ENCODE measurements at regions not wholly inside any gene's neighbourhood (a gene's known extent, or its start where the extent isn't known, plus 50 kb on each side); places are given as distances from the start of the nearest gene placed in this dataset.

DNA sequence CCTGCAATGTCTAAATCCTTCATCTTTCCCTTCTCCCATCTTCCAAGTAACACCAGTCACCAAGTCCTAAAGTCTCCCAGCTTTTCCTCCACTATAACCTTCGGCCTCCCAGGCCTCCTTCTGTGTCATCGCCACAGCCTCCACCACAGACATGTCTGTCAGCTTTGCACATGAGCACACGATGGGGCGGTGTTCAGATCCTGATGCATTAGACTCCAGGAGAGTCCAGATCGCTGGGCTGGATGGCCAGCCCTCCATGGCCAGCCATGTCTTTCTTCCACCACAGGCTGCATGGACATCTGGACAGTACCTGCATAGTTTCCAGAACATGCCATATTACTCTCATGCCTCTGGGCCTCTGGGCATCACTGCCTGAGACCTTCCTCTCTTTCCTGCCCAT lies 974.2 kb upstream of the ZNF722 start:
- Histone ChIP-seq H3K4me1 (no peaks in the 10 kb centered on the region), H3K27ac (no peak overlapping the region), H3K27me3 (no peaks in the 10 kb centered on the region), H3K4me3 (replicated peaks in 1 of 3) (no peak overlapping the region), H3K9me3 (no peaks in the 10 kb centered on the region), H3K36me3 (no peaks in the 10 kb centered on the region)
- TF ChIP-seq POLR2A (IDR thresholded peaks at IDR 0.05): no peak
- TF ChIP-seq, protein P1, sequence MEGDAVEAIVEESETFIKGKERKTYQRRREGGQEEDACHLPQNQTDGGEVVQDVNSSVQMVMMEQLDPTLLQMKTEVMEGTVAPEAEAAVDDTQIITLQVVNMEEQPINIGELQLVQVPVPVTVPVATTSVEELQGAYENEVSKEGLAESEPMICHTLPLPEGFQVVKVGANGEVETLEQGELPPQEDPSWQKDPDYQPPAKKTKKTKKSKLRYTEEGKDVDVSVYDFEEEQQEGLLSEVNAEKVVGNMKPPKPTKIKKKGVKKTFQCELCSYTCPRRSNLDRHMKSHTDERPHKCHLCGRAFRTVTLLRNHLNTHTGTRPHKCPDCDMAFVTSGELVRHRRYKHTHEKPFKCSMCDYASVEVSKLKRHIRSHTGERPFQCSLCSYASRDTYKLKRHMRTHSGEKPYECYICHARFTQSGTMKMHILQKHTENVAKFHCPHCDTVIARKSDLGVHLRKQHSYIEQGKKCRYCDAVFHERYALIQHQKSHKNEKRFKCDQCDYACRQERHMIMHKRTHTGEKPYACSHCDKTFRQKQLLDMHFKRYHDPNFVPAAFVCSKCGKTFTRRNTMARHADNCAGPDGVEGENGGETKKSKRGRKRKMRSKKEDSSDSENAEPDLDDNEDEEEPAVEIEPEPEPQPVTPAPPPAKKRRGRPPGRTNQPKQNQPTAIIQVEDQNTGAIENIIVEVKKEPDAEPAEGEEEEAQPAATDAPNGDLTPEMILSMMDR (IDR thresholded peaks at IDR 0.05): no peak
- intact Hi-C loops (cut with DNase I): no loop called here
- no peak for DNase-seq
- 74 to 83% methylated on average over 5 of the region's 5 CpGs for WGBS, 2 donors

DNA sequence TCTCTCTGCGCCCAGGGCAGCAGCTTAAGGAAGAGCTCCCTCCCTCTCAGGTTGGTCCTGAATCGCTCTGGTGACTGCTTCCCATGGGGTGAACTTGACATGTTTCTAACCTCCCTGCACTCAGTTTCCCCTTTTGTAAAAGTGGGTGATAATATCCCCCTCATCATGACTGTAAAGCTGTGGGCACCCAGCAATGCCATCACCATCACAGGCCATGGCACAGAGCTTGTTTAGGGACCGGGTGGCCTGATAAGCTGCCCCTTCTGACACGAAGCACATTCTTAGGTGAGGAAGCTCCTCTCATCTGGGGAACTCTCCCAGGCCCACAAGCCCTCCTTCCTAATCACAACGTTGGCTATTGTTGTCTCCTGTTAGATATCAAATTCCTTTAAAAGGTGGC lies 972.8 kb upstream of the ZNF722 start:
- Histone ChIP-seq H3K4me1 (no peaks in the 10 kb centered on the region), H3K4me3 (replicated peaks in 1 of 3) (no peak overlapping the region), H3K27me3 (no peaks in the 10 kb centered on the region), H3K27ac (no peak overlapping the region), H3K9me3 (no peaks in the 10 kb centered on the region), H3K36me3 (no peaks in the 10 kb centered on the region)
- DNase-seq: no peak
- intact Hi-C loops (cut with DNase I): no loop called here
- 61 to 63% methylated on average over 5 of the region's 5 CpGs for WGBS, 2 donors
- TF ChIP-seq POLR2A (IDR thresholded peaks at IDR 0.05): no peak

DNA sequence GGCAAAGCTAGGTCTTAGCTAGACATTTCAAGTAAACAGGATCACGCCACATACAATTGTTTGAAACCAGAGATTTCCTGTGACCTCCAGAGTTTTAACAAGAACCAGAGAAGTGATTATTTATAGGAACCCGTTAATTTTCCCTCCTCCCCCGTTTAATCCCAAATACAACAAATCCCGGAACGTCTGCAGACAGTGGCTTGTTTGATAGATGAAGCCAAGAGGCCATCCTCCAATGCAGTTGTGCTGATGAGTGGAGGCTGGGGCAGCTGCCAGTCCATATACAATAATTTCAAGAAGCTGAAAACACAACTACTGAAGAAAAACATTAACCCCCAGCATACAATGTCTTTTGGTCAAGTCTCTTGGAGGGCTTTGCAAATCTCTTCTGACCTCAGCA lies 971.6 kb upstream of the ZNF722 start:
- TF ChIP-seq, protein P1 (IDR thresholded peaks at IDR 0.05): no peak
- TF ChIP-seq POLR2A (IDR thresholded peaks at IDR 0.05): no peak
- no peaks in the 10 kb centered on the region for H3K27me3 ChIP-seq
- DNase-seq: no peak
- no peaks in the 10 kb centered on the region for H3K9me3 ChIP-seq
- intact Hi-C loops (cut with DNase I): no loop called here
- no peaks in the 10 kb centered on the region for H3K36me3 ChIP-seq
- H3K4me1 ChIP-seq: no peaks in the 10 kb centered on the region
- no peak overlapping the region for H3K27ac ChIP-seq
- WGBS, 2 donors: 71 to 77% methylated on average over 5 of the region's 5 CpGs
- no peak overlapping the region for H3K4me3 ChIP-seq (replicated peaks in 1 of 3)

DNA sequence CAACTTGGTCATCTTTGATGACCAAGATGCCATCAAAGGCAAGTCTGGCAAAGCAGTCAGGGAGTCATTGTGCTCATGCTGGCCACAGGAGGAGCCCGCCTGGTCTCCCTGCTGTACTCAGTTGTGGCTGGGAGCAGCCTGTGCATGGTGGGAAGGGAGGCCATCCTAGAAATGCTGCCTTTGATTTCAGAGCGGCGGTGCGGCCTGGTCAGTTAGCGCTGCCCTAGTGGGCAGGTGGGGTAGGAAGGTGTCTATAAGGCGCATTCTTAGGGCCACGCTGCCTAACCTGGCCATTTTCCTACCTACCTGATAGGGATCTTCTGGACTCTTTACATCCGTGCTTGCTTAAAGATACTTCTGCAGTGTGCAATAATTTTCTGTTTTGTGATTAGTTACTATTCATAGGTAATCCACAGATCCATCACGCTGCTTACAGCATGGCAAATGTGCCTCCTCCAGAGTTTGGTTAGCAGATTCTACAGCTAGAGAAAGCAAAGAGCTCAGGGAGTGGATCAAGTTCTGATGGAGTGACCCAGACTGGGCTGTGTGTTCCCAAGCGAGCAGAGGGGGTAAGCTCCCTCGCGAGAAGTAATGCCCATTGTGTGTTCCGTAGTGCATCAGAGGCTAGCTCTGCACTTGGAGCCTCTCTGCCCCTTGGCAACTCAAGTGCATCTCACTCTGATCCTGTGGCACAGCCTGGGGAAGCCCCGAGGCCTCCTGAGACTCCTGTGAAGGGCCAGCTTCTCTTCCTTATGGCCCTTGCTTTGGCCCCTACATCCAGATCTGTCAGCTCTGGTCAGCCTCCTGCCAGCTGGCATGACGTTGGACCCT lies 970.1 kb upstream of the ZNF722 start:
- Histone ChIP-seq H3K4me1 (no peaks in the 10 kb centered on the region), H3K9me3 (no peaks in the 10 kb centered on the region), H3K4me3 (replicated peaks in 1 of 3) (no peak overlapping the region), H3K27me3 (no peaks in the 10 kb centered on the region), H3K27ac (no peak overlapping the region), H3K36me3 (no peaks in the 10 kb centered on the region)
- no peak for DNase-seq
- 78 to 83% methylated on average over 13 to 15 of the region's 15 CpGs for WGBS, 2 donors
- TF ChIP-seq, protein P1 (IDR thresholded peaks at IDR 0.05): no peak
- TF ChIP-seq POLR2A (IDR thresholded peaks at IDR 0.05): no peak
- intact Hi-C loops (cut with DNase I): no loop called here

DNA sequence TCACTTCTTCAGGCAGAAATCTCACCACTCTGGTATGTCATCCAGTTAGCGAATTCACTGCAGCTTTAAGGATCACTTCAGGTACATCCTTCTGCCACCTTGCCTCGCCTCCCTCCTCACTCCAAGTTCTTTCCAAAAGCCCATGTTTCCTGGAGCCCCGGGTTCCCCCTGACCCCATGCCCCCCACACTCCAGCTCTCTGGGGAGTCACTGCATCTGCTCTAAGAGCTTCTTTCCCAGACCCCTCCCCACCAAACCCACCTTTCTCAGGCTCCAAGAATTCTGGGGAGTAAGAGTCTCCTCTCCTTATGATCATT lies 969.5 kb upstream of the ZNF722 start:
- Histone ChIP-seq H3K4me1 (no peaks in the 10 kb centered on the region), H3K36me3 (no peaks in the 10 kb centered on the region), H3K27ac (no peak overlapping the region), H3K9me3 (no peaks in the 10 kb centered on the region), H3K27me3 (no peaks in the 10 kb centered on the region), H3K4me3 (replicated peaks in 1 of 3) (no peak overlapping the region)
- no peak for DNase-seq
- WGBS, 2 donors: 49 to 71% methylated on average over 3 of the region's 3 CpGs
- intact Hi-C loops (cut with DNase I): no loop called here
- no peak for TF ChIP-seq POLR2A (IDR thresholded peaks at IDR 0.05)
- TF ChIP-seq, protein P1 (IDR thresholded peaks at IDR 0.05): no peak
